ENCODE measurements at regions not wholly inside any gene's neighbourhood (a gene's known extent, or its start where the extent isn't known, plus 50 kb on each side); places are given as distances from the start of the nearest gene placed in this dataset.

GRCh38 chr3:83513677-83514076 is 1445.1 kb upstream of the CADM2 start:
- TF ChIP-seq EZH2 (IDR thresholded peaks at IDR 0.05; ENCODE audit: insufficient read depth, poor library complexity, severe bottlenecking), result no peak
- TF ChIP-seq EZH2phosphoT487 (IDR thresholded peaks at IDR 0.05; ENCODE audit: insufficient read depth, low read depth), result no peak
